Tibial nerve (tissue), 4 donors: ENCODE measurements at regions not wholly inside any gene's neighbourhood (a gene's known extent, or its start where the extent isn't known, plus 50 kb on each side); places are given as distances from the start of the nearest gene placed in this dataset.

Experiments used
- DNase-seq, 2 donors: peaks; one replicate each; pipeline ENCODE4 v3.0.0-alpha.2; 2019; ENCODE audit warnings: low spot score in 2 of 2
- H3K27ac ChIP-seq, 4 donors: fragments of 200-600 bp; sonication (generic) in 3 of 4; one replicate each; pipeline ENCODE4 v1.5.1; 2017 to 2019; ENCODE audit warnings: mild to moderate bottlenecking in 1 of 4
- H3K27me3 ChIP-seq, 2 donors: fragments of 200-600 bp; sonication (generic) in 1 of 2; one replicate each; pipeline versions ENCODE4 v1.5.1 to v1.6.0; 2017 to 2019
- H3K36me3 ChIP-seq, 3 donors: fragments of 200-600 bp; sonication (generic); one replicate each; pipeline ENCODE4 v1.5.1; 2018 to 2019
- H3K4me1 ChIP-seq, 4 donors: fragments of 200-600 bp; sonication (generic) in 3 of 4; one replicate each; pipeline ENCODE4 v1.5.1; 2017 to 2019
- H3K4me3 ChIP-seq, 4 donors: fragments of 200-600 bp; sonication (generic) in 3 of 4; one replicate each; pipeline ENCODE4 v1.5.1; 2017 to 2019; ENCODE audit warnings: mild to moderate bottlenecking in 1 of 4, moderate library complexity in 1 of 4
- H3K9me3 ChIP-seq, 4 donors: fragments of 200-600 bp; sonication (generic) in 3 of 4; one replicate each; pipeline ENCODE4 v1.5.1; 2017 to 2019
- EP300 ChIP-seq, 2 donors: sonication (generic); formaldehyde crosslinking; IDR thresholded peaks; one replicate each; pipeline ENCODE4 v1.6.1; 2017; ENCODE audit warnings: antibody characterized with exemption in 2 of 2, mild to moderate bottlenecking in 1 of 2
- POLR2A ChIP-seq, 2 donors: fragments of 450-650 bp; IDR thresholded peaks; one replicate each; pipeline ENCODE4 v1.6.1; 2017; ENCODE audit warnings: antibody characterized with exemption in 2 of 2, mild to moderate bottlenecking in 2 of 2, moderate library complexity in 2 of 2
- WGBS, 2 donors: methylation state at CpG; one replicate each; pipeline ENCODE4 v1.1.5; 2018; 5-methylcytosine and 5-hydroxymethylcytosine counted together
- TF ChIP-seq, protein P1 (sequence below), 5 experiments: fragments of 200-600 bp in 3 of 5; fragments of 450-650 bp in 2 of 5; sonication (generic) in 3 of 5; IDR thresholded peaks; one replicate each; pipeline ENCODE4 v1.5.1; 2016 to 2019; ENCODE audit warnings: antibody characterized with exemption in 5 of 5, mild to moderate bottlenecking in 3 of 5, moderate library complexity in 2 of 5

DNA sequence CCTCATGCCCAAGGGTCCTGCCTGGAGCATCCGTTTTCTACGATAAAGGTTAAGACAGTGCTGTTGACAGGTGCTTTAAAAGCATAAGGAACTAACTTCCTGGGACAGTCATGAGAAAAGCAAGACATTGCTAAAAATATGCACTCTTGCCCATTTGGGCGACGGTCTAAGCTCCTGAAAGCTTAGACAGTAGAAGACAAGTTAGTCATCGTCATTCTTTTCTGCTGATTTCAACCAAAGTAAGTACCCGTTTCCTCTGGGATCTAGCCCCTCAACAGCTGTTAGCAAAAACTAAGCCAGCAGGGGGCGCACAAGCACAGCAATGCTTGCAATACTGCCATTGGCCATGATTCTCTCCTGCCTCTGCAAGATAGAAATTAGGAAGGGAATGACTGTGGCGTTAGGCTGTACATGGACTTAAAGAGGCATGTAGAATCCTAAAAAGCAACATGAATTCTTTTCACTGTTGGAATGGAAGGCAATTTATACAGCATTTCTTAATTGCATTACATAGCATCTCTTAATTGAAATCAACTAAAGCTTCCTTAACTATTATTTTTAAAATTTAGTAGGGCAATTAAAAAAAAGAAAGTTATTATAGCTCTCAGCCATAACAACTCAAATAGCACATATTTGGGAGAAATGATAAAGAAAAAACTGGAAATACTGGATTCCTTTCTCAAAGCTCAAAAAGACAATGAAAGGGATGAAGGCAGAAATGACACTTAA lies 147.8 kb upstream of the RALGAPA2 start:
- peaks cover 0 to 8% (median 0%) of the 10 kb centered on the region in 4 donors for H3K4me1 ChIP-seq
- H3K9me3 ChIP-seq: no peaks in the 10 kb centered on the region
- no peaks in the 10 kb centered on the region for H3K27me3 ChIP-seq
- peak; percentile 85 to 94 for DNase-seq
- no peaks in the 10 kb centered on the region for H3K36me3 ChIP-seq
- TF ChIP-seq, protein P1, sequence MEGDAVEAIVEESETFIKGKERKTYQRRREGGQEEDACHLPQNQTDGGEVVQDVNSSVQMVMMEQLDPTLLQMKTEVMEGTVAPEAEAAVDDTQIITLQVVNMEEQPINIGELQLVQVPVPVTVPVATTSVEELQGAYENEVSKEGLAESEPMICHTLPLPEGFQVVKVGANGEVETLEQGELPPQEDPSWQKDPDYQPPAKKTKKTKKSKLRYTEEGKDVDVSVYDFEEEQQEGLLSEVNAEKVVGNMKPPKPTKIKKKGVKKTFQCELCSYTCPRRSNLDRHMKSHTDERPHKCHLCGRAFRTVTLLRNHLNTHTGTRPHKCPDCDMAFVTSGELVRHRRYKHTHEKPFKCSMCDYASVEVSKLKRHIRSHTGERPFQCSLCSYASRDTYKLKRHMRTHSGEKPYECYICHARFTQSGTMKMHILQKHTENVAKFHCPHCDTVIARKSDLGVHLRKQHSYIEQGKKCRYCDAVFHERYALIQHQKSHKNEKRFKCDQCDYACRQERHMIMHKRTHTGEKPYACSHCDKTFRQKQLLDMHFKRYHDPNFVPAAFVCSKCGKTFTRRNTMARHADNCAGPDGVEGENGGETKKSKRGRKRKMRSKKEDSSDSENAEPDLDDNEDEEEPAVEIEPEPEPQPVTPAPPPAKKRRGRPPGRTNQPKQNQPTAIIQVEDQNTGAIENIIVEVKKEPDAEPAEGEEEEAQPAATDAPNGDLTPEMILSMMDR (IDR thresholded peaks at IDR 0.05): peak; percentile 85 to 89 (median 88)
- TF ChIP-seq EP300 (IDR thresholded peaks at IDR 0.05): no peak
- WGBS, 2 donors: 16 to 20% methylated on average over 8 of the region's 8 CpGs
- H3K27ac ChIP-seq: no peak overlapping the region
- H3K4me3 ChIP-seq: no peak overlapping the region

DNA sequence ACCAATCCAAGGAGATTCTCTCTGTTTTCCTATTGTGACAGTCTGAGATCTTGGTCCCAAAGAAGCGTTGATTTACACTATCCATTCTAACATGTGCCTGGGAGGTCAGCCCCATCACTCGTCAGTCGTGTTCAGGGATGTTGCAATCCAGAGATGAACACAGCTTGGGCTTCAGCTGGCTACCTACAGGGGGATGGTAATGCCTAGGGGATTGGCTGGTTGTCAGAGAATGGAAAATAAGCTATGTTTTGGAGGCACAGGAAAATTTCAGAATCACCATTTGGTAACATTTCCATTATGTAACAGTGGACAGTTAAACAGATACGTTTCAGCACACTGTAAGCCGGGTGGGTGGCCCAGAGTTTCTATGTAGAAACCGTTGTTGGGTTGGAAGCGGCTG lies 147.1 kb upstream of the RALGAPA2 start:
- 66 to 73% methylated on average over 7 of the region's 7 CpGs for WGBS, 2 donors
- Histone ChIP-seq H3K4me1 (peaks cover 0 to 8% (median 0%) of the 10 kb centered on the region in 4 donors), H3K9me3 (no peaks in the 10 kb centered on the region), H3K27me3 (no peaks in the 10 kb centered on the region), H3K4me3 (no peak overlapping the region), H3K27ac (no peak overlapping the region), H3K36me3 (no peaks in the 10 kb centered on the region)
- TF ChIP-seq EP300 (IDR thresholded peaks at IDR 0.05) (no peak), POLR2A (IDR thresholded peaks at IDR 0.05) (no peak)
- no peak for DNase-seq

DNA sequence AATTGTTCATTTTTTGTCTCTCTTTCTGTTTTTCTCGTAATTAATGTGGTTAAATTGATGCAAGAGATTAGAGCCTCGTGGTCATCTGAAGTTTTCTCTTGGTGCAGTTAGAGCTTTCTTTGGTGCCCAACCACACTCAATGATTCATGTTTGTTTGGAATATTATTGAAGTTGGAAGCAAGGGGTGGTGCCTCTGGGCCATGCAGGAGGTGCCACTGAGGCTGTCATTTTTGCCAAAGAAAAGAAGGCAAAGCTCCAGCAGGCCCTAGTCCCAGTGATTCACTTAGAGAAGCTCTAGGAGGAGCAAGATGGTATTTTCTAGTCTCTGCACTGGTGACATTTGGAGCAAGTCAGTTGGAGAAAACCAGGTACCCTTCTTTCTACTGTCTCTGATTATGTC lies 144.5 kb upstream of the RALGAPA2 start:
- 65 to 69% methylated on average over 2 of the region's 2 CpGs for WGBS, 2 donors
- Histone ChIP-seq H3K9me3 (no peaks in the 10 kb centered on the region), H3K27ac (no peak overlapping the region), H3K36me3 (no peaks in the 10 kb centered on the region), H3K4me1 (peaks cover 0 to 8% (median 0%) of the 10 kb centered on the region in 4 donors), H3K27me3 (no peaks in the 10 kb centered on the region), H3K4me3 (no peak overlapping the region)
- DNase-seq: no peak
- TF ChIP-seq POLR2A (IDR thresholded peaks at IDR 0.05) (no peak), EP300 (IDR thresholded peaks at IDR 0.05) (no peak)
- TF ChIP-seq, protein P1 (IDR thresholded peaks at IDR 0.05): no peak

DNA sequence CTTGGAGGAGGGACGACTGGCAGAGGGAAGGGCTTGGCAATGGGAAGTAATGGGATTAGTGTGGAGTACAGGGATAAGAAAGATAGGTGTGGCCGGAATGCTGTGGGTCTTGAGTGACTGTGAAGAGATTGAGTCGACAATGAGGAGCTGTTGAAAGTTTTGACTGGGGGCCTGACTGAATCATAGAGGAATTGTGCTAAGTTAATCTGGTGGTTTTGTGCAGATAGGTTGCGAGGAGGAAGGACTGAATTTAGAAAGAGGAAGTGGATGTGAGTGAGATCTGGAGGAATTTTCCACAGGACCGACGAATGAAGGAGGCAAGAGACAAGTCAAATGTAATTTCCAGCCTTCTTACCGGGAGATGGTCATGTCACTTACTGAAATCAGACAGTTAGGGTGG lies 143.9 kb upstream of the RALGAPA2 start:
- H3K27me3 ChIP-seq: no peaks in the 10 kb centered on the region
- TF ChIP-seq POLR2A (IDR thresholded peaks at IDR 0.05): no peak
- no peak for TF ChIP-seq EP300 (IDR thresholded peaks at IDR 0.05)
- TF ChIP-seq, protein P1 (IDR thresholded peaks at IDR 0.05): no peak
- H3K9me3 ChIP-seq: no peaks in the 10 kb centered on the region
- H3K4me1 ChIP-seq: peaks cover 0 to 8% (median 0%) of the 10 kb centered on the region in 4 donors
- WGBS, 2 donors: 69 to 83% methylated on average over 7 of the region's 7 CpGs
- no peak overlapping the region for H3K27ac ChIP-seq
- no peaks in the 10 kb centered on the region for H3K36me3 ChIP-seq
- no peak for DNase-seq
- H3K4me3 ChIP-seq: no peak overlapping the region

GRCh38 chr20:20851385-20851784 lies 138.9 kb upstream of the RALGAPA2 start:
- no peak overlapping the region for H3K27ac ChIP-seq
- H3K27me3 ChIP-seq: no peaks in the 10 kb centered on the region
- H3K4me1 ChIP-seq: peaks cover 0 to 7% (median 0%) of the 10 kb centered on the region in 4 donors
- no peak for DNase-seq
- TF ChIP-seq, protein P1 (IDR thresholded peaks at IDR 0.05): no peak
- no peak for TF ChIP-seq EP300 (IDR thresholded peaks at IDR 0.05)
- no peak for TF ChIP-seq POLR2A (IDR thresholded peaks at IDR 0.05)
- H3K36me3 ChIP-seq: no peaks in the 10 kb centered on the region
- no peaks in the 10 kb centered on the region for H3K9me3 ChIP-seq
- WGBS, 2 donors: 78 to 85% methylated on average over 1 of the region's 1 CpG
- no peak overlapping the region for H3K4me3 ChIP-seq
